A673 (cell line): ENCODE measurements at regions not wholly inside any gene's neighbourhood (a gene's known extent, or its start where the extent isn't known, plus 50 kb on each side); places are given as distances from the start of the nearest gene placed in this dataset.

ENCODE experiments used
- BruUV-seq: library from RNA; stranded (reverse); fragments of 400-500 nt; replicated peaks from 2 replicates; lab custom pipeline; 2021; lab: Mats Ljungman, UMichigan
- CTCF ChIA-PET: fragments of 300-600 bp; sonication (Branson Sonifier 250); formaldehyde crosslinking; loops from one replicate; lab custom pipeline; 2022; ENCODE audit warnings: antibody characterized with exemption; lab: Charles Lee
- POLR2A ChIA-PET: fragments of 300-600 bp; sonication (Branson Sonifier 250); formaldehyde crosslinking; loops from one replicate; lab custom pipeline; 2022; ENCODE audit warnings: antibody characterized with exemption; ENCODE audit not compliant: low non-redundant PET; lab: Charles Lee
- DNase-seq: peaks from one replicate; pipeline ENCODE4 v3.0.0-alpha.2; 2015; ENCODE audit warnings: low spot score
- H3K27ac ChIP-seq: fragments of 200-600 bp; sonication (generic); 2 replicates; pipeline ENCODE4 v1.5.1; 2016; ENCODE audit warnings: mixed run types, low read depth, mild to moderate bottlenecking, mixed read lengths, antibody characterized with exemption, low read length; ENCODE audit not compliant: poor library complexity, severe bottlenecking
- H3K27me3 ChIP-seq: fragments of 200-600 bp; sonication (generic); replicated peaks from 2 replicates; pipeline ENCODE4 v1.6.1; 2017; ENCODE audit warnings: mixed run types, low read depth, mild to moderate bottlenecking, mixed read lengths, antibody characterized with exemption, low read length; ENCODE audit not compliant: insufficient read depth, poor library complexity
- H3K36me3 ChIP-seq: fragments of 200-600 bp; sonication (generic); 2 replicates; pipeline ENCODE4 v1.6.1; 2016; ENCODE audit warnings: mixed run types, mild to moderate bottlenecking, mixed read lengths, antibody characterized with exemption, low read length; ENCODE audit not compliant: insufficient read depth, poor library complexity, severe bottlenecking
- H3K4me1 ChIP-seq: fragments of 200-600 bp; sonication (generic); 2 replicates; pipeline ENCODE4 v1.6.1; 2017; ENCODE audit warnings: mixed run types, mild to moderate bottlenecking, mixed read lengths, antibody characterized with exemption, low read length; ENCODE audit not compliant: insufficient read depth, poor library complexity, severe bottlenecking
- H3K4me3 ChIP-seq: fragments of 200-600 bp; sonication (generic); 2 replicates; pipeline ENCODE4 v1.5.1; 2016; ENCODE audit warnings: low read depth, mixed run types, mild to moderate bottlenecking, mixed read lengths, low read length; ENCODE audit not compliant: poor library complexity, severe bottlenecking
- H3K9me3 ChIP-seq: fragments of 200-600 bp; sonication (generic); 2 replicates; pipeline ENCODE4 v1.6.1; 2016; ENCODE audit warnings: mixed run types, low read depth, mild to moderate bottlenecking, mixed read lengths, antibody characterized with exemption, low read length; ENCODE audit not compliant: poor library complexity, severe bottlenecking
- CTCF ChIP-seq: fragments of 300-800, 200-600 bp; sonication (generic); conservative IDR thresholded peaks from 2 replicates; pipeline ENCODE4 v1.5.1; 2017; ENCODE audit warnings: low read depth, mild to moderate bottlenecking, antibody characterized with exemption, low read length, moderate library complexity, mixed read lengths
- EZH2 ChIP-seq: fragments of 200-600 bp; sonication (generic); IDR thresholded peaks from 2 replicates; pipeline ENCODE4 v1.6.1; 2017; ENCODE audit warnings: borderline replicate concordance, low read depth, mild to moderate bottlenecking, mixed read lengths, antibody characterized with exemption, low read length; ENCODE audit not compliant: poor library complexity, severe bottlenecking
- intact Hi-C: fragments of 100-400 bp; cut with micrococcal nuclease; formaldehyde crosslinking; loops from one replicate; pipeline ENCODE4 v1.10.0; 2022; ENCODE audit not compliant: unreplicated experiment

- Histone ChIP-seq H3K27ac (no peak overlapping the region), H3K4me1 (peaks cover 7% of the 10 kb centered on the region), H3K36me3 (no peaks in the 10 kb centered on the region), H3K9me3 (no peaks in the 10 kb centered on the region), H3K4me3 (no peak overlapping the region), H3K27me3 (no peaks in the 10 kb centered on the region)
- no TSS peak for BruUV-seq
- POLR2A ChIA-PET = no interaction called here
- CTCF ChIA-PET = no interaction called here
- DNase-seq = no peak
- intact Hi-C loops = no loop called here
- TF ChIP-seq EZH2 = no peak
- TF ChIP-seq CTCF = no peak
These were observed 432.6 kb downstream of the LRIG3 start for GRCh38 chr12:58487678-58488161.

- CTCF ChIA-PET = no interaction called here
- Histone ChIP-seq H3K36me3 (no peaks in the 10 kb centered on the region), H3K4me1 (peaks cover 7% of the 10 kb centered on the region), H3K27me3 (no peaks in the 10 kb centered on the region), H3K27ac (no peak overlapping the region), H3K4me3 (no peak overlapping the region), H3K9me3 (no peaks in the 10 kb centered on the region)
- BruUV-seq = no TSS peak
- intact Hi-C loops = no loop called here
- DNase-seq = no peak
- POLR2A ChIA-PET = no interaction called here
- TF ChIP-seq EZH2 (no peak), CTCF (no peak)
These were observed 430.9 kb downstream of the LRIG3 start for GRCh38 chr12:58489394-58489793.

- no peaks in the 10 kb centered on the region for H3K36me3 ChIP-seq
- CTCF ChIA-PET = no interaction called here
These were observed 429.0 kb downstream of the LRIG3 start for GRCh38 chr12:58491306-58491705.

More at GRCh38 chr12:58491306-58491705, 429.0 kb downstream of the LRIG3 start:
- peaks cover 7% of the 10 kb centered on the region for H3K4me1 ChIP-seq
- no peaks in the 10 kb centered on the region for H3K9me3 ChIP-seq
- intact Hi-C loops = no loop called here
- POLR2A ChIA-PET = no interaction called here
- H3K27me3 ChIP-seq = no peaks in the 10 kb centered on the region
- no peak for TF ChIP-seq CTCF
- no peak for TF ChIP-seq EZH2
- no TSS peak for BruUV-seq
- H3K27ac ChIP-seq = no peak overlapping the region
- no peak overlapping the region for H3K4me3 ChIP-seq
- no peak for DNase-seq
